GM06990 (cell line): ENCODE measurements at regions not wholly inside any gene's neighbourhood (a gene's known extent, or its start where the extent isn't known, plus 50 kb on each side); places are given as distances from the start of the nearest gene placed in this dataset.

Experiments used
- DNase-seq: peaks from one replicate; pipeline ENCODE4 v3.0.0-alpha.2; 2011; ENCODE audit not compliant: insufficient read length; ENCODE audit errors: extremely low read depth
- H3K27me3 ChIP-seq: replicated peaks from 2 replicates; pipeline ENCODE4 v1.6.0; 2011; ENCODE audit warnings: low read length; ENCODE audit not compliant: control insufficient read depth, insufficient read depth
- H3K36me3 ChIP-seq: 2 replicates; pipeline ENCODE4 v1.5.1; 2011; ENCODE audit warnings: low read length; ENCODE audit not compliant: control insufficient read depth, insufficient read depth
- H3K4me3 ChIP-seq: replicated peaks from 2 replicates; pipeline ENCODE4 v1.5.1; 2011; ENCODE audit warnings: low read depth, mild to moderate bottlenecking, control low read depth, low read length
- TF ChIP-seq, protein P1 (sequence below): IDR thresholded peaks from 2 replicates; pipeline ENCODE4 v1.5.1; 2011; ENCODE audit warnings: low read length, control low read depth, mild to moderate bottlenecking, inconsistent platforms; ENCODE audit not compliant: insufficient read depth, poor library complexity, severe bottlenecking

DNA sequence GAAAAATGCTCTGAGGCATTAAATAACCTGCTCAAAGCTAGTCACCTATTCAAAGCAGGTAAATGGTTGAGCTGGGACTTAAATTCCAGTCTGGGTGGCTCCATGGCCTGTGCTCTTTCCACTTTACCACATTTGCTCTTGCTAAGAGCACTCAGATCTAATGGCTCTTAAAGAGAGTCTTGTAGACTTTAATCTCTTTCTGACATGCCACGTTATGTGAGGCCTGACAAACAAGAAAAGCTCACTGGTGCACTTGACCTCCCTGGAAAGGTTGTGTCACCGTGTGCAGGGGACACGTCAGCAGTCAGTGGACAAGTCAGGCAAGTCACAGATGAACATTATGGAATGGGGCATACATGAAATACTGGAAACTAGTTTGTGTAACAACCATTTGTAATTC is 129.9 kb upstream of the RPS23 start:
- TF ChIP-seq, protein P1, sequence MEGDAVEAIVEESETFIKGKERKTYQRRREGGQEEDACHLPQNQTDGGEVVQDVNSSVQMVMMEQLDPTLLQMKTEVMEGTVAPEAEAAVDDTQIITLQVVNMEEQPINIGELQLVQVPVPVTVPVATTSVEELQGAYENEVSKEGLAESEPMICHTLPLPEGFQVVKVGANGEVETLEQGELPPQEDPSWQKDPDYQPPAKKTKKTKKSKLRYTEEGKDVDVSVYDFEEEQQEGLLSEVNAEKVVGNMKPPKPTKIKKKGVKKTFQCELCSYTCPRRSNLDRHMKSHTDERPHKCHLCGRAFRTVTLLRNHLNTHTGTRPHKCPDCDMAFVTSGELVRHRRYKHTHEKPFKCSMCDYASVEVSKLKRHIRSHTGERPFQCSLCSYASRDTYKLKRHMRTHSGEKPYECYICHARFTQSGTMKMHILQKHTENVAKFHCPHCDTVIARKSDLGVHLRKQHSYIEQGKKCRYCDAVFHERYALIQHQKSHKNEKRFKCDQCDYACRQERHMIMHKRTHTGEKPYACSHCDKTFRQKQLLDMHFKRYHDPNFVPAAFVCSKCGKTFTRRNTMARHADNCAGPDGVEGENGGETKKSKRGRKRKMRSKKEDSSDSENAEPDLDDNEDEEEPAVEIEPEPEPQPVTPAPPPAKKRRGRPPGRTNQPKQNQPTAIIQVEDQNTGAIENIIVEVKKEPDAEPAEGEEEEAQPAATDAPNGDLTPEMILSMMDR, result no peak
- no peak overlapping the region for H3K4me3 ChIP-seq

DNA sequence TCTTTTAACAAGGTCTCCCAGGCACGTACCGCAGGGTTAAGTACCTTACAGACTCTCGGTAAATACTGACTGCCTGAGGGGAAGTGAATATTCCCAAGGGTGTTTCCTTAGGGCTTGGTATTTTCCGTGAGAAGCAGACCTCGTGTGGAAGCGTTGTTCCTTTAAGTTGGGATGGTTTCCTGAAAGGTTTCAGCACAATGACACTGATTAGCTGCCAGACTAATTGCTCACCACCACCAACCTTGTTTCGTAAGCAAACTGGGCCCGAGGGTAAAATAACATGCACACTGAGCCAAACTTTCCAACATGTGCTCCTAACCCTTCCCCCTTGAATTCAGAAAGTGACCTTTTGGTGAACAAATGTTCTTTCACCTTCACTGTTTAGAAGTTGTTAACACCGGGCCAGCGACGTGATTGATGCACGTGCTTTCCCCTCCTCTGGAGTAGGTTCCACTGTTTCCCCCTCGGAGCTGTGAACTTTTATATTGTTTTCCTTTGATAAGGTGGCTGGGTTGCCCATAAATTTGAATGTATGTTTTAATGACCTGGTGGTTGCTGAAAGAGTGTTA is 128.1 kb upstream of the RPS23 start:
- Histone ChIP-seq H3K36me3 (no peaks in the 10 kb centered on the region), H3K4me3 (no peak overlapping the region), H3K27me3 (no peaks in the 10 kb centered on the region)
- TF ChIP-seq, protein P1, result no peak
- DNase-seq, result no peak

More for the DNA sequence above, 129.9 kb upstream of the RPS23 start:
- H3K36me3 ChIP-seq, result no peaks in the 10 kb centered on the region
- H3K27me3 ChIP-seq, result no peaks in the 10 kb centered on the region
- DNase-seq, result no peak

- TF ChIP-seq, protein P1, result no peak
- H3K27me3 ChIP-seq, result no peaks in the 10 kb centered on the region
- H3K36me3 ChIP-seq, result no peaks in the 10 kb centered on the region
- DNase-seq, result no peak
- no peak overlapping the region for H3K4me3 ChIP-seq
These were observed 127.6 kb upstream of the RPS23 start for GRCh38 chr5:82405618-82406204.

GRCh38 chr5:82405161-82405560 is 127.0 kb upstream of the RPS23 start:
- no peaks in the 10 kb centered on the region for H3K27me3 ChIP-seq
- H3K4me3 ChIP-seq, result no peak overlapping the region
- TF ChIP-seq, protein P1, result no peak
- no peaks in the 10 kb centered on the region for H3K36me3 ChIP-seq
- DNase-seq, result no peak

- no peak for DNase-seq
- H3K4me3 ChIP-seq, result no peak overlapping the region
- TF ChIP-seq, protein P1, result no peak
- H3K36me3 ChIP-seq, result no peaks in the 10 kb centered on the region
- H3K27me3 ChIP-seq, result no peaks in the 10 kb centered on the region
These were observed 126.3 kb upstream of the RPS23 start for GRCh38 chr5:82404382-82404945.
